NAMALWA (cell line): ENCODE measurements at regions not wholly inside any gene's neighbourhood (a gene's known extent, or its start where the extent isn't known, plus 50 kb on each side); places are given as distances from the start of the nearest gene placed in this dataset.
"Not testable (repeated sequence)": the region's sequence is repeated elsewhere in the genome, so short reads cannot be mapped to it uniquely, and the experiment has no call there.

ENCODE experiments used
- DNase-seq: peaks from one replicate; pipeline ENCODE4 v3.0.0-alpha.2; 2015; ENCODE audit warnings: low spot score

DNA sequence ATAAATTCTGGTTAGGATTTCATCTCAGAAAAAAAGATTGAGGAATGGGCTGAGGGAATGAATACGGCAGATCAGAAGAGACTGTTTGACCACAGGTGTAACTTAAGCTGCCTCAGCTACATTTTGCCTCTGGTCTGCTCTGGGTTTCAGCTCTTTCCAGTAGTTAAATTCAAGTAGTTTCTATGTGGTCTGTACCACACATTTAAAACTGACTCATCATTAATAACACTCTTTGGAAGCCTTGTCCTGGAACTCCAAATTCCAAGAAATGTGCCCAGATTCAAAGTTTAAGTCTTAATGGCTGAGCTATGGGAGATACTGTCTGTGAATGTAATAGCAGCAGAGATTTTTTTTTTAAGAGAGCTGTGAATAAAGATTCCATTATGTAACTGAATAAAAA, 133.1 kb upstream of the IGSF10 start:
- no peak for DNase-seq

DNA sequence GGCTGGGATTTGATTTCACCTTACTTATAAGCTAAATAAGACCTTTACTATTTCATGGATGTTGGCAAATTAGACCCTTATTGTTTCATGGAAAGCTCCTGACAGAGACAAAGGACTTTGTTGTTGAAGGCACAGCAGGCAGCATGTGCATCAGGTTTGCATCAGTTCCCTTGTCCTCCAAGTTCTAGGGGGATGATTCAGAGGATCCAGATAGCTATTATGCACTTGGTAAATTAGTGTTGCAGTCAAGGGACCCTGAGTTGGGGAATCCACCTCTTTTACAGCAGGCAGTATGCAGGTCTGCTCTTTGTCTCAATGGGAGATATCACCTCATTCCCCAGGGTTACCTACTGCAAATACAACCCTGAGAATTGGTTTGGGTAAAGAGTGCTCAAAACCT, 131.4 kb upstream of the IGSF10 start:
- no peak for DNase-seq

GRCh38 chr3:151591441-151591840, 130.6 kb upstream of the IGSF10 start:
- no peak for DNase-seq

GRCh38 chr3:151589311-151589710, 128.4 kb upstream of the IGSF10 start:
- DNase-seq = no peak

GRCh38 chr3:151587659-151588058, 126.8 kb upstream of the IGSF10 start:
- DNase-seq = not testable (repeated sequence)

DNA sequence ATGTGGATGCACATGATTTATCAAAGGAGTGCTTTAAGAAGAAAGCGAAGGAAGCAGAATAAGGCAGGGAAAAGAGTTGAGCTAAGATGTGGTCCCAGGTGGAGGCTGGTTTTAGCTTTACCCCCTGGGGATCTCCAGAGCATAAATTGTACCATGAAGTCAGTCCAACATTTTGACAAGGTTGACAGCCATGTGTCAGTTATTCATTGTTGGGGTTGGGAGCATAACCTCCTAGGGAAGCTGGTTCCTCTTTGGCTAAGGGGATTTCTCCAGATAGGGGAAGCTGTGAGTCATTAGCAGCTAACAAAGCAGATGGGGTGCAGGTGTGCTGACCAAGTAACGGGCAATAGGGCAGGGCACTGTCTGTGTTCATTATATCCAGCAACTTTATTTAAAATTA, 123.7 kb upstream of the IGSF10 start:
- DNase-seq = peak; percentile 28

GRCh38 chr3:151581035-151581434, 120.2 kb upstream of the IGSF10 start:
- DNase-seq = no peak

GRCh38 chr3:151580591-151580990, 119.7 kb upstream of the IGSF10 start:
- no peak for DNase-seq

DNA sequence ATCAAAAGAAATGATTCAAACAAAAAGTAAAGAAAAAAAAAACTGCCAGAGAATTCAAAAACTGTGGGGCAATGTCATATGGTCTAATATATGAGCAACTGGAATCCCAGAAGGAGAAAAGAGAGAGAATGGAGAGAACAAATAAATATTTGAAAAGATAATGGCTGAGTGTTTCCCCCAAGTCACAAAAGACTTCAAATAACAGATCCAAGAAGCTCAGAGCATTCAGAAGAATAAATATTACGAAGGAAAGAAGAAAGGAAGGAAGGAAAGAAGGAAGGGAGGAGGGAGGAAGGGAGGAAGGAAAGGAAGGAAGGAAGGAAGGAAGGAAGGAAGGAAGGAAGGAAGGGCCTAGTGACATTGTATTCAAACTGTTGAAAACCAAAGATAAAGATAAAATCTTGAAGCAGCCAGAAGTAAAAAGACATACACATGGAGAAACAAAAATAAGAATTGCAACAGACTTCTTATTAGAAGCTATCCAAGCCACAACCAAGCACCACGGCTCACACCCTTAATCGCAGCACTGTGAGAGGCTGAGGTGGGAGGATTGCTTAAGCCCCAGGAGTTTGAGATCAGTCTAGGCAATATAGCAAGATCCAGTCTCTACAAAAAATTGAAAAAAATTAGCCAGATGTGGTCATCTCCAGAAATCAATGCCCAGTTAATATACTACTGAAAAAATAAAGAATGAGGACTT, 118.9 kb upstream of the IGSF10 start:
- no peak for DNase-seq

GRCh38 chr3:151578495-151578894, 117.6 kb upstream of the IGSF10 start:
- peak; percentile 16 for DNase-seq

DNA sequence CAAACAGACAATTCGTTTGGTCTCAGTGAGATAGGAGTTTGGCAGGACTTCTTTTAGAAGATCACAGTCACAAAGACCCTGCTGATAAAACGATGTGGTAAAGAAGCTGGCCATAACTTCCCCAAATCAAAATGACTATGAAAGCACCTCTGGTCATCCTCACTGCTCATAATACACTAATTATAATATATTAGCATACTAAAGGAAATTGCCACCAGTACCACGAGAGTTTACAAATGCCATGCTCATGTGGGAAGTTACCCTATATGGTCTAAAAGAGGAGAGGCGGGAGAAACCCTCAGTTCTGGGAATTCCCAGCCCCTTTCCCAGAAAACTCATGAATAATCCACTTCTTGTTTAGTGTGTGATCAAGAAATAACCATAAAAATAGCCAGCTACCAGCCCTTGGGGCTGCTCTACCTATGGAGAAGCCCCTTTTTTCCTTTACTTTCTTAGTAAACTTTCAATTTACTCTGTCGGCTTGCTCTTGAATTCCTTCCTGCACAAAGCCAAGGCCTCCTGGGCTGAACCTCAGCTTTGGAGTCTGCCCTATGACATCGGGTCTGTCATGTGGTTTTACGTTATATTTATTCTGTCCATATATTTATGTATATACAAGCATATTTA, 115.8 kb upstream of the IGSF10 start:
- no peak for DNase-seq

DNA sequence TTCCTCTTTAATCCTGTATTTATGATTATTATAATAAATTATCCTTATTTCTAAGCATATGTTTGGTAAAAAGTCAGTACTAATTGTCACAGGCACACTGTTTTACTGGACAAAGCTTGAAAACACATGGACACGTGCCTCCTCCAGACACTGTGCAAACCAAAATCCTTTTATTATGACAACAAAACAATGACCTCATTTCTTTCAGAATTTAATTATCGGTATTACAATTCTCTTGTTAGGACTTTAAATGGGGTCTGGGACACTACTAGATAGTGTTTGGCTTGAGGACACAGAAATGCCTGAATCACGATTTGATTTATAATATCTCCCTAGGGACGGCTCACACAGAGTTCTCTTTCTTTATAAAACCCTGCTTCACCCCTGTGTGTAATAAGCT, 107.3 kb upstream of the IGSF10 start:
- no peak for DNase-seq

DNA sequence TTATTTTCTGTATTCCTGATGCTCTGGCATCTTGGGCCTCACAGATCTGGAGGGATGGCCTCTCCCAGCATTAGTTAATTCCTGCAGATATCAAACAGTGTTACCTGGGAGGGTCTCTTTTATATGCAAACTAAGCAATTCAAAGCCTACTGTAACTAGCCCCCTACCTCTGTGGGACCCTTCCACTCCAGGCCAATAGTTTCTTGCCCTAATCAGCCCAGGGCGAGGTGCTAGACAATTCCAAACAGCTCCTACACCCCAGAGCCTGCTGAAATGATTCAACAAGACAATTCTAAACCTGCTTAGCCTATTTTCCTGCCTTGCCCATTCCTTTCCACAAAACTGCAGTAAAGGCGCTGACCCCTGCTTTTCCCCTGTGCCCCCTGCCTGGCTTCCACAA, 106.6 kb upstream of the IGSF10 start:
- DNase-seq = no peak

DNA sequence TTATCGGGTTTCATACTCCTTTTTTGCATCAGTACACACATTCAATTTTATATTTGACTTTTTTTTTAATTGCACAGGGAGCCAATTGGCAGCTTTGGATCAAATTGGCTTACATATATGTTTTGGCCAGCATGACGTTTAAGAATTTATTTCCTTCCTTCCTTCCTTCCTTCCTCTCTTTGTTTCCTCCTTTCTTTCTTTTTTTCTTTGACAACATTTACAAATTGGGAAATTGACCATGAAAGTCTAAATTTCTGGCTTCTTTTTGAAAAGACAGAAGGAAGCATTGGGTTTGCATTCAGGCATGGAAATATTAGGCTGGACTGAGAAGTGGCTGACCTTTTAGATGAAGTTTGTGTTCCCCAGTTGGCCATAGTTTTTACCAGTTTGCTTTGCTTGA, 103.4 kb upstream of the IGSF10 start:
- no peak for DNase-seq

- no peak for DNase-seq
These were observed 102.4 kb upstream of the IGSF10 start for GRCh38 chr3:151563305-151563704.

DNA sequence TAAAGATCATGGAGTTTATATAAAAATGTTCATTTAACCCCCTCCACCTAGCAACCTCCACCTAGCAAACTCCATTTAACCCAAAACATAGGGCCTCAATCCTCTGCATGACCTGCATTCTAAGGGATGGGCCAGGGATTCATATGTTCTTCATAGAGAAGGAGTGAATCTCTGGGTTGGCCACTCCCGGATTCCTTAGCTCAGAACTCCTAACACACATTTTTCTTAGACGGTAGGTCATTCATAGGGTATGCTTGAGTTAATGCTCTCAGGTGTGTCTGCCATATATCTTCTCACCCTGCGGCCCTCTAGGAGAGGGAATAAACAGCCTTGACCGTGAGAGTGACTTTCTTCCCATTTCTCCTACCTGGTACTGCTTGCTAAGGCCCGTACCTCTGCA, 102.0 kb upstream of the IGSF10 start:
- DNase-seq = no peak

- no peak for DNase-seq
These were observed 101.0 kb upstream of the IGSF10 start for GRCh38 chr3:151561878-151562277.

- DNase-seq = no peak
These were observed 99.9 kb upstream of the IGSF10 start for GRCh38 chr3:151560738-151561137.

DNA sequence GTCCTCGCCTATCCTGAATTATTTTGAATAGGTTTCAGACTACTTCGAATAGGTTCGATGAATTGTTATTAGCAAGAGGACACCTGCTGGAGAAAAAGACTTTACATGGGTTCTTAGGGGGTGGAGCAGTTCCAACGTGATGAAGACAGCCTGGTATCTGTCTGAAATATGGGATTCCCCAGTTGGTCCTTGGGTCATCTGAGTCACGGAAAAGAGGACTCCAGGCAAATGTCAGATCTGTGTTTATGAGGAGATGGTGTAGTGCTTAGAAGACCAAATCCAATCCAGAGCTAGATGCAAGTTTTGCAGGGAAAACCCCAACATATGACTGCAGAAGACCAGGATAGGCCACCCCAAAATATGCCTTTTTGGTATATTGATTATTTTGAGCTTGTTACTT, 98.9 kb upstream of the IGSF10 start:
- no peak for DNase-seq

GRCh38 chr3:151558661-151559060, 97.8 kb upstream of the IGSF10 start:
- no peak for DNase-seq

- no peak for DNase-seq
These were observed 96.4 kb upstream of the IGSF10 start for GRCh38 chr3:151557068-151557840.

- DNase-seq = no peak
These were observed 95.7 kb upstream of the IGSF10 start for GRCh38 chr3:151556596-151556995.

DNA sequence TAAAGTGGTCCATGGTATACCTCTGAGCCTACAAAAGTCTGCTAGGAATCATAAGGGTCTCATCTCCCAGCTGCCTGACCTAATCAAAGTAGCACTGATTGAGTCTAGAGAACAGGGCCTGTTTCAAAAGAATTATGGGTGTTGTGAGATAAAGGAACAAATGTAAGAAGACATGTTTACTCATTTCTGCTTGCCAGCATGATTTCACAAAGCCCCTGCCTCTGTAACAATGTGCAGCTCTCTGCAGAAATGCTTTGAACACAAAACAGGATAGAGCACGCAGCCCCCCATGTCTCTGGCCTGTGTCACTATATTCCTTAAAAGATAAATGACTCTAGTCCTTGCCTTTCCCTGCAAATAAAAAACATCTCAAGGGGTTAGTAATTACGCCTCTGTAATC, 94.7 kb upstream of the IGSF10 start:
- DNase-seq = no peak
